ENCODE measurements at regions not wholly inside any gene's neighbourhood (a gene's known extent, or its start where the extent isn't known, plus 50 kb on each side); places are given as distances from the start of the nearest gene placed in this dataset.

DNA sequence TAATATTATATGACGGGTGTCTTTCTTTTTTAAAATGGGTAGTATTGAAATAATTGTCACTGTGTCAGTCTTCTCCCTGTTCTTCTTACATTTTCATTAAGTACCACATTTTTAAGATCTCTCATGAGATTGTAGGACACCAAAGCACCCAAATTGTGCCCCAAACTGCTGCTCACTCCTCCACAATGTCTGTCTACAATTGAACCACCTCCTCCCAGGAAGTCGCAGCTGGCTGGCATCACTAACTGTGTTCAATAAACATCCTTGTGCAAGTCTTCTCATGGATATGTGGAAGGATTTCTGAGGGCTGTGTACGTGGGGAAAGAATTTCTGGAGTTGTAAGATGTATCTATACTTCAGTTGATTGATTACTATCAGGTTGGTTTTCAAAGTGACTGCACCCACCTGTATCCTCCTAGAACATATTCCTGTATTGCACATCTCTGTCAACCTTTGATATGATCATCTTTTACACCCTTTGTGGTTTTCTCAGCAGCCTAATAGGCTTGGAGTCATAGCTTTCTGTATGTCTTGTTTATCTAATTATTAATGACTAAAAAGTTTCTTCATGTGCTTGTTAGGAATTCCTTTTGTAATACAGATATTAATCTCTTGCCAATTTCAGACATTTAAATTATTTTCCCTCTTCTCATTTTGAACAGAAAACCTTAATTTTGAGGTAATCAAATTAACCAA, 774.9 kb downstream of the RNF144A start:
- TF ChIP-seq, protein P1, sequence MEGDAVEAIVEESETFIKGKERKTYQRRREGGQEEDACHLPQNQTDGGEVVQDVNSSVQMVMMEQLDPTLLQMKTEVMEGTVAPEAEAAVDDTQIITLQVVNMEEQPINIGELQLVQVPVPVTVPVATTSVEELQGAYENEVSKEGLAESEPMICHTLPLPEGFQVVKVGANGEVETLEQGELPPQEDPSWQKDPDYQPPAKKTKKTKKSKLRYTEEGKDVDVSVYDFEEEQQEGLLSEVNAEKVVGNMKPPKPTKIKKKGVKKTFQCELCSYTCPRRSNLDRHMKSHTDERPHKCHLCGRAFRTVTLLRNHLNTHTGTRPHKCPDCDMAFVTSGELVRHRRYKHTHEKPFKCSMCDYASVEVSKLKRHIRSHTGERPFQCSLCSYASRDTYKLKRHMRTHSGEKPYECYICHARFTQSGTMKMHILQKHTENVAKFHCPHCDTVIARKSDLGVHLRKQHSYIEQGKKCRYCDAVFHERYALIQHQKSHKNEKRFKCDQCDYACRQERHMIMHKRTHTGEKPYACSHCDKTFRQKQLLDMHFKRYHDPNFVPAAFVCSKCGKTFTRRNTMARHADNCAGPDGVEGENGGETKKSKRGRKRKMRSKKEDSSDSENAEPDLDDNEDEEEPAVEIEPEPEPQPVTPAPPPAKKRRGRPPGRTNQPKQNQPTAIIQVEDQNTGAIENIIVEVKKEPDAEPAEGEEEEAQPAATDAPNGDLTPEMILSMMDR (IDR thresholded peaks at IDR 0.05; ENCODE audit: low read depth, low read length, missing input control): no peak
- TF ChIP-seq JUND (IDR thresholded peaks at IDR 0.05) (no peak), FOXA1 (IDR thresholded peaks at IDR 0.05) (no peak), SP1 (IDR thresholded peaks at IDR 0.05) (no peak), NR2F2 (IDR thresholded peaks at IDR 0.05) (no peak), EGR1 (IDR thresholded peaks at IDR 0.05; ENCODE audit: low read depth in 2 of 2) (no peak), HNF4G (IDR thresholded peaks at IDR 0.05) (no peak), FOXA2 (IDR thresholded peaks at IDR 0.05) (no peak)
- TF ChIP-seq, protein P2, sequence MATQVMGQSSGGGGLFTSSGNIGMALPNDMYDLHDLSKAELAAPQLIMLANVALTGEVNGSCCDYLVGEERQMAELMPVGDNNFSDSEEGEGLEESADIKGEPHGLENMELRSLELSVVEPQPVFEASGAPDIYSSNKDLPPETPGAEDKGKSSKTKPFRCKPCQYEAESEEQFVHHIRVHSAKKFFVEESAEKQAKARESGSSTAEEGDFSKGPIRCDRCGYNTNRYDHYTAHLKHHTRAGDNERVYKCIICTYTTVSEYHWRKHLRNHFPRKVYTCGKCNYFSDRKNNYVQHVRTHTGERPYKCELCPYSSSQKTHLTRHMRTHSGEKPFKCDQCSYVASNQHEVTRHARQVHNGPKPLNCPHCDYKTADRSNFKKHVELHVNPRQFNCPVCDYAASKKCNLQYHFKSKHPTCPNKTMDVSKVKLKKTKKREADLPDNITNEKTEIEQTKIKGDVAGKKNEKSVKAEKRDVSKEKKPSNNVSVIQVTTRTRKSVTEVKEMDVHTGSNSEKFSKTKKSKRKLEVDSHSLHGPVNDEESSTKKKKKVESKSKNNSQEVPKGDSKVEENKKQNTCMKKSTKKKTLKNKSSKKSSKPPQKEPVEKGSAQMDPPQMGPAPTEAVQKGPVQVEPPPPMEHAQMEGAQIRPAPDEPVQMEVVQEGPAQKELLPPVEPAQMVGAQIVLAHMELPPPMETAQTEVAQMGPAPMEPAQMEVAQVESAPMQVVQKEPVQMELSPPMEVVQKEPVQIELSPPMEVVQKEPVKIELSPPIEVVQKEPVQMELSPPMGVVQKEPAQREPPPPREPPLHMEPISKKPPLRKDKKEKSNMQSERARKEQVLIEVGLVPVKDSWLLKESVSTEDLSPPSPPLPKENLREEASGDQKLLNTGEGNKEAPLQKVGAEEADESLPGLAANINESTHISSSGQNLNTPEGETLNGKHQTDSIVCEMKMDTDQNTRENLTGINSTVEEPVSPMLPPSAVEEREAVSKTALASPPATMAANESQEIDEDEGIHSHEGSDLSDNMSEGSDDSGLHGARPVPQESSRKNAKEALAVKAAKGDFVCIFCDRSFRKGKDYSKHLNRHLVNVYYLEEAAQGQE (IDR thresholded peaks at IDR 0.05): no peak
- TF ChIP-seq, protein P3, sequence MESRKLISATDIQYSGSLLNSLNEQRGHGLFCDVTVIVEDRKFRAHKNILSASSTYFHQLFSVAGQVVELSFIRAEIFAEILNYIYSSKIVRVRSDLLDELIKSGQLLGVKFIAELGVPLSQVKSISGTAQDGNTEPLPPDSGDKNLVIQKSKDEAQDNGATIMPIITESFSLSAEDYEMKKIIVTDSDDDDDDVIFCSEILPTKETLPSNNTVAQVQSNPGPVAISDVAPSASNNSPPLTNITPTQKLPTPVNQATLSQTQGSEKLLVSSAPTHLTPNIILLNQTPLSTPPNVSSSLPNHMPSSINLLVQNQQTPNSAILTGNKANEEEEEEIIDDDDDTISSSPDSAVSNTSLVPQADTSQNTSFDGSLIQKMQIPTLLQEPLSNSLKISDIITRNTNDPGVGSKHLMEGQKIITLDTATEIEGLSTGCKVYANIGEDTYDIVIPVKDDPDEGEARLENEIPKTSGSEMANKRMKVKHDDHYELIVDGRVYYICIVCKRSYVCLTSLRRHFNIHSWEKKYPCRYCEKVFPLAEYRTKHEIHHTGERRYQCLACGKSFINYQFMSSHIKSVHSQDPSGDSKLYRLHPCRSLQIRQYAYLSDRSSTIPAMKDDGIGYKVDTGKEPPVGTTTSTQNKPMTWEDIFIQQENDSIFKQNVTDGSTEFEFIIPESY (IDR thresholded peaks at IDR 0.05): no peak
- TF ChIP-seq, protein P4, sequence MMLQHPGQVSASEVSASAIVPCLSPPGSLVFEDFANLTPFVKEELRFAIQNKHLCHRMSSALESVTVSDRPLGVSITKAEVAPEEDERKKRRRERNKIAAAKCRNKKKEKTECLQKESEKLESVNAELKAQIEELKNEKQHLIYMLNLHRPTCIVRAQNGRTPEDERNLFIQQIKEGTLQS (IDR thresholded peaks at IDR 0.05): no peak
- TF ChIP-seq, protein P5, sequence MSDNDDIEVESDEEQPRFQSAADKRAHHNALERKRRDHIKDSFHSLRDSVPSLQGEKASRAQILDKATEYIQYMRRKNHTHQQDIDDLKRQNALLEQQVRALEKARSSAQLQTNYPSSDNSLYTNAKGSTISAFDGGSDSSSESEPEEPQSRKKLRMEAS (IDR thresholded peaks at IDR 0.05): no peak
